ENCODE measurements at regions not wholly inside any gene's neighbourhood (a gene's known extent, or its start where the extent isn't known, plus 50 kb on each side); places are given as distances from the start of the nearest gene placed in this dataset.
"Not testable (repeated sequence)": the region's sequence is repeated elsewhere in the genome, so short reads cannot be mapped to it uniquely, and the experiment has no call there.

DNA sequence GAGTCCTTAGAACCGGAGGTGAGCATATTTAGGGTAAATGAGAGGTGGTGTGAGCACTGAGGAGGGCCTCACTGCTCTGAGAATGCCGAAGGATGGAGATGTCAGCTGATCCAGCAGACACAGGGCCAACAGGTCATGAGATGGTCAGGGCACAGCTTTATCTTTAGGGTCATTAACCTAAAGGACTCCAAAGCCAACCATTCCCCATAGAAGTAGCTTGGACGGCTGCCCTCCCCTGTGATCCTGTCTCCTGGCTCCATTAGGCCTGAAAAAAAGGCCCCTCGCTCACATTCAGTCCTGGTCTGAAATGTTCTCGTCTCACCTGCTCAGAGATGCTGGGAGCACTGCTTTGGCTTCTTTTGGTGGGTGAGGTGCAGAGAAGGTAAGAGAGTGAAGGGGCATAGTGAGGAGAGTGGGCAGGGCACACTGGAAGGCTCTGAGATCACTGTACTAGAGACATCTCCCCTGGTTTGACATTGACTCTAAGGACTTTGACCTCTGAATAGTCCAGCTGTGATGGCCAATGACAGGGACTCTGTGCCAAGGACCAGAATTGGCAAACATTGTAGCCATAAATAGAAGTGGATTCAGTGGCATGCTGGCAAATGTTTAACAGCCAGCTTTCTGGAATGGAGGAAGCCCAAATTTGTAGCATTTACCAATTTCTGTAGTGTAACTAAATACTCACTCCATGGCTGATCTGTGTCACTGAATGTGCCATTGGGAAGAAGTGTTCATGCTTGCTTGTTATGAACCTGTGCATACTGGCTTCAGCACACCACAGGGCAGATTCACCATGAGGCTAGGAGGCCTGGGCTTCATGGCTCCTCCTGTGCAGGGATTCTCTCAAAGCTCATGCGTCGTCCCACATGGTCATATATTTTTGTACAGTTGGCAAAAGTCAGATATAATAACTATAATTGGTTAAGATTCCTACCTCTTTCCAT is 76.2 kb upstream of the MRPS22 start:
- Histone ChIP-seq H3K4me3 (no peak overlapping the region), H3K4me1 (no peaks in the 10 kb centered on the region), H3K9me3 (no peaks in the 10 kb centered on the region), H3K27ac (no peak overlapping the region), H3K27me3 (no peaks in the 10 kb centered on the region), H3K36me3 (no peaks in the 10 kb centered on the region)
- DNase-seq (no peak), ATAC-seq (ENCODE audit: low FRiP score in 2 of 2) (no peak)
- WGBS, 2 donors = 80 to 84% methylated on average over 6 to 7 of the region's 7 CpGs
- TF ChIP-seq, protein P1, sequence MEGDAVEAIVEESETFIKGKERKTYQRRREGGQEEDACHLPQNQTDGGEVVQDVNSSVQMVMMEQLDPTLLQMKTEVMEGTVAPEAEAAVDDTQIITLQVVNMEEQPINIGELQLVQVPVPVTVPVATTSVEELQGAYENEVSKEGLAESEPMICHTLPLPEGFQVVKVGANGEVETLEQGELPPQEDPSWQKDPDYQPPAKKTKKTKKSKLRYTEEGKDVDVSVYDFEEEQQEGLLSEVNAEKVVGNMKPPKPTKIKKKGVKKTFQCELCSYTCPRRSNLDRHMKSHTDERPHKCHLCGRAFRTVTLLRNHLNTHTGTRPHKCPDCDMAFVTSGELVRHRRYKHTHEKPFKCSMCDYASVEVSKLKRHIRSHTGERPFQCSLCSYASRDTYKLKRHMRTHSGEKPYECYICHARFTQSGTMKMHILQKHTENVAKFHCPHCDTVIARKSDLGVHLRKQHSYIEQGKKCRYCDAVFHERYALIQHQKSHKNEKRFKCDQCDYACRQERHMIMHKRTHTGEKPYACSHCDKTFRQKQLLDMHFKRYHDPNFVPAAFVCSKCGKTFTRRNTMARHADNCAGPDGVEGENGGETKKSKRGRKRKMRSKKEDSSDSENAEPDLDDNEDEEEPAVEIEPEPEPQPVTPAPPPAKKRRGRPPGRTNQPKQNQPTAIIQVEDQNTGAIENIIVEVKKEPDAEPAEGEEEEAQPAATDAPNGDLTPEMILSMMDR (IDR thresholded peaks at IDR 0.05) = no peak
- no peak for TF ChIP-seq POLR2AphosphoS5 (IDR thresholded peaks at IDR 0.05)
- no peak for TF ChIP-seq EP300 (IDR thresholded peaks at IDR 0.05)
- no peak for TF ChIP-seq POLR2A (IDR thresholded peaks at IDR 0.05)

DNA sequence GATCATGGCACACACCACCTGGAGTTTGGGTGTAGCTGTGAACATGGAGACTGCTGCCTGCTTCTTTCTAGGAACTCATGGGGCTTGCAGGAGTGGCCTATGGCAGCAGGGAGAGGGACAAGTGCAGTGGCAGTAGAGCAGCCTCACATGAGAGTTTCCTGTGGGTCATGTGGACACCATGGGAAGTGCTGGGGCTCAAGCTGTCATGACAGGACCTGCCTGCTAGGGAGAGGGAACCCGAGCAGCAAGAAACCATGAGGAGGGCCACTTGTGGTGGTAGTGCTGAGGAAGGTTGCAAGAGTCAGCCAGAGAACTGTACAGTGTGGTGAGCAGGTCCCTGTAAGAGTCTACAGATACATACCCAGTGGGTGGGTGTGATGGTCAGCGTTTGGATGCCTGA is 73.8 kb upstream of the MRPS22 start:
- Histone ChIP-seq H3K4me3 (no peak overlapping the region), H3K9me3 (no peaks in the 10 kb centered on the region), H3K4me1 (no peaks in the 10 kb centered on the region), H3K27me3 (no peaks in the 10 kb centered on the region), H3K27ac (no peak overlapping the region), H3K36me3 (no peaks in the 10 kb centered on the region)
- DNase-seq = no peak
- WGBS, 2 donors = 85 to 93% methylated on average over 2 of the region's 2 CpGs
- no peak for TF ChIP-seq EP300 (IDR thresholded peaks at IDR 0.05)
- TF ChIP-seq POLR2AphosphoS5 (IDR thresholded peaks at IDR 0.05) = no peak
- TF ChIP-seq, protein P1 (IDR thresholded peaks at IDR 0.05) = no peak
- no peak for TF ChIP-seq POLR2A (IDR thresholded peaks at IDR 0.05)
- no peak for ATAC-seq (ENCODE audit: low FRiP score in 2 of 2)

DNA sequence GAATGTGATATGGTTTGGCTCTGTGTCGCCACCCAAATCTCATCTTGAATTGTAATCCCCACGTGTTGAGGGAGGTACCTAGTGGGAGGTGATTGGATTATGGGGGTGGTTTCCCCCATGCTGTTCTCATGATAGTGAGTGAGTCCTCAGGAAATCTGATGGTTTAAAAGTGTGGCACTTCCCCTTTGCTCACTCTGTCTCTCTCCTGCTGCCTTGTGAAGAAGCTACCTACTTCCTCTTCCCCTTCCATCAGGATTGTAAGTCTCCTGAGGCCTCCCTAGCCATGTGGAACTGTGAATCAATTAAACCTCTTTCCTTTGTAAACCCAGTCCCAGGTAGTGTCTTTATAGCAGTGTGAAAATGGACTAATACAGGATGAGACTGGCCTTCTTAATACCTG is 73.2 kb upstream of the MRPS22 start:
- not testable (repeated sequence) for H3K36me3 ChIP-seq; H3K27ac ChIP-seq; H3K27me3 ChIP-seq; ATAC-seq (ENCODE audit: low FRiP score in 2 of 2); H3K9me3 ChIP-seq; H3K4me3 ChIP-seq; DNase-seq; H3K4me1 ChIP-seq
- WGBS, 2 donors = 45 to 76% methylated on average over 2 of the region's 2 CpGs

DNA sequence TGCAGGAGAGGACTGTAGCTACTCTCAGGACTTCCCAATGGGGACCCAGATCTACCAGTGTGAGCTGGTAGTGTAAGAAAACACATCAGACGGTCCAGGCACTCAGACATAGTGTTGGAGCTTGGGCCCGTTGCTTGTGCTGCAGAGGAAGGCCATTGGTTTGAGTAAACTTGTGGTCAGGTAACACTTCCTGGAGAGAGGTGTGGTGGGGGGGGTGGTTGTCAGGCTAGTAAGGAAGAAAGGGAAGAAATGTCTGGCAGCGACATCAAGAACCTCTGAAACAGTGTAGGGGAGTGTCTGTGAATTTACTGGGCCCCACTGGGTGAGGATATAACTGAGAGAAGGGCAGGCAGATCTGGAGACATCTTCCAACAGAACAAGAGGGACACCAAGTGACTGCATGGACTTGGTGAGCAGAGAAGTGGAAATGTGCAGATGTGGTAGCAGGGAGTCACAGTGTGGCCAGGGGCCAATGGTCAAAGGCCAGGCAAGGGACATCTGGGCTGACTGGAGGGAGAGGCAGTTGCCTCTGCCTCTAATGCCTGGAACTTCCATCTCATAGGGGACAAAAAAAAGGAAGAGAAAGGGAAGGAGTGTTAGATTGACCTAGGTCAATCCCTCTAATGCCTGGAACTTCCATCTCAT is 63.7 kb upstream of the MRPS22 start:
- Histone ChIP-seq H3K27me3 (no peaks in the 10 kb centered on the region), H3K4me1 (no peaks in the 10 kb centered on the region), H3K4me3 (no peak overlapping the region), H3K27ac (no peak overlapping the region), H3K36me3 (no peaks in the 10 kb centered on the region), H3K9me3 (no peaks in the 10 kb centered on the region)
- no peak for TF ChIP-seq POLR2A (IDR thresholded peaks at IDR 0.05)
- TF ChIP-seq POLR2AphosphoS5 (IDR thresholded peaks at IDR 0.05) = no peak
- TF ChIP-seq EP300 (IDR thresholded peaks at IDR 0.05) = no peak
- TF ChIP-seq, protein P1 (IDR thresholded peaks at IDR 0.05) = no peak
- 62 to 72% methylated on average over 3 of the region's 3 CpGs for WGBS, 2 donors
- ATAC-seq (ENCODE audit: low FRiP score in 2 of 2) = no peak
- no peak for DNase-seq

DNA sequence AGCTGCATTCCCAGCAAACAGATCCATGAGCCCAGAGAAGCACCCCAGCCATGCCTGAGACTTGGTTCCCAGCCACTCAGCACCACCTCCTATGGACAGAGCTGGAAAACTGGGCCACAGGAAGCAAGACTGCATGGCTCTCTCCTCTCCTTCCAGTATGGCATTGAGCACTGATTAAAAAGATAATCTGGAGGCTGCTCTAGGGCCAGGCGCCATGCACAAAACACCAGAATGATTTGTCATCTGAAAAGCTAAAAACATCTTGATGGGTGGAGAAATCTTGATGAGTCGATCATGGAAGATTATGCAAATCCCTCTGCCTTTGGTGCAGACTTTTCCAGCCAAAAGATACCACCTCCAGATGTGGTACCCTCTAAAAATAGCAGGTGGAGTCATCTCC is 62.7 kb upstream of the MRPS22 start:
- WGBS, 2 donors = 81 to 90% methylated on average over 2 of the region's 2 CpGs
- TF ChIP-seq EP300 (IDR thresholded peaks at IDR 0.05) (no peak), POLR2A (IDR thresholded peaks at IDR 0.05) (no peak)
- no peaks in the 10 kb centered on the region for H3K4me1 ChIP-seq
- no peaks in the 10 kb centered on the region for H3K9me3 ChIP-seq
- H3K27ac ChIP-seq = no peak overlapping the region
- H3K4me3 ChIP-seq = no peak overlapping the region
- no peaks in the 10 kb centered on the region for H3K36me3 ChIP-seq
- ATAC-seq (ENCODE audit: low FRiP score in 2 of 2) = no peak
- no peak for DNase-seq
- H3K27me3 ChIP-seq = no peaks in the 10 kb centered on the region

Data from upper lobe of left lung (tissue), 6 donors.